HT-29 (cell line): ENCODE measurements at regions not wholly inside any gene's neighbourhood (a gene's known extent, or its start where the extent isn't known, plus 50 kb on each side); places are given as distances from the start of the nearest gene placed in this dataset.
"Not testable (repeated sequence)": the region's sequence is repeated elsewhere in the genome, so short reads cannot be mapped to it uniquely, and the experiment has no call there.

Experiments
- DNase-seq: peaks from one replicate; pipeline ENCODE4 v3.0.0-alpha.2; 2015; ENCODE audit warnings: low spot score

- no peak for DNase-seq
Observed at GRCh38 chr6:51302431-51302830, 483.8 kb downstream of the TFAP2B start.

DNA sequence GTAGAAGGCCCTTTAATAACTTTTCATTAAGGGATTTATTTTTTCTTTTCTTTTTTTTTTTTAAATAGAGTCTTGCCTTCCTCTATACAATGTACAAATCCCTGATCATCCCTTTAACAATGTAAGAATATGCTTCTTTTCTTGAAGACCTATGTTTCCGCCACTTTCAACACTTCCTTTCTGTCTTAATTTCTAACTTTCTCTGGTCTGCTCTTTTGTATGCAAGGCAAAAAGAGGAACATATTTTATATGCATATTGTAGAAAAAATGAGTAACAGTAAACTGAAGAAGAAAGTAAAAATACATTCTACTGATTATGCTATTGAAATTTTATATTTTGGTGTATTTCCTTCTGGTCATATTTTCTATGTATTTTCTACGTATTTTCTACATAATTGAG, 484.7 kb downstream of the TFAP2B start:
- no peak for DNase-seq

DNA sequence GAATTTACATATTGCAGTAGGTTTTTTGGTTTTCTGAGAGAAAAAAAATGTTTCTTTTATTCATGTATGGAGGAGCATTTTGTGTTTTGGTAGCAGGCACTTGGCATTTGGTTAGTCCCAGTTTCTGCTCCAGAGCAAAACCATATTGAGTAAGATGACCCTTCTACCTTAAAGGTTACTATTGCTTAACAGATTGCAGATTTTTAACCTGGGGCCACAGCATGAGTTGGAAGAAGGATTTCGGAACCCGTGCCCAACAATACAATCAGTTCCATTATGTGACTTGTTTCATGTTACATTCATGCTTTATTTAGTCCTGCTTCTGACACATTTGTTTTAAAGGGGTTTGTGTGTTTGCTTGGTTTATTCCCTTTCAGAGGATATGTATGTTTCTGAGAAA, 496.3 kb downstream of the TFAP2B start:
- DNase-seq = no peak

DNA sequence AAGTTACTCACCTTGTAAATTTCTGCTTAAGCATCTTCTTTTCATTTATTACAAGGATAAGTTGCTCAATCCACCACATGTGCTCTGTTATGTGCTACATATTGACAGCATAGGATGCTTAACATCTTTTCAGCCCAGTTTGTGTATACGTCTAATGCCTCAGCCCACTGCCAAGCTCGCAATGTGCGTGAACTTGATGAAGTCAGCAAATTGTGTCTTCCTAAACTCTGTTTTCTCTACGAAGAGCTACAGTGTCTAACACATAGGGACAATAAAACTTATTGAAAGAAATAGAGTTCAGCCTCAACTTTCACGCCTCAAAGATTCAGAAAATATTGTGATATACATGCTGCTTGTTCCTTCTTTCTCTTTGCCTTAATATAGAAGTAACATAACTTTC, 500.0 kb downstream of the TFAP2B start:
- DNase-seq = no peak

- DNase-seq = not testable (repeated sequence)
Observed at GRCh38 chr6:51321477-51321876, 502.8 kb downstream of the TFAP2B start.

- peak; percentile 47 for DNase-seq
Observed at GRCh38 chr6:51322505-51322904, 503.8 kb downstream of the TFAP2B start.

DNA sequence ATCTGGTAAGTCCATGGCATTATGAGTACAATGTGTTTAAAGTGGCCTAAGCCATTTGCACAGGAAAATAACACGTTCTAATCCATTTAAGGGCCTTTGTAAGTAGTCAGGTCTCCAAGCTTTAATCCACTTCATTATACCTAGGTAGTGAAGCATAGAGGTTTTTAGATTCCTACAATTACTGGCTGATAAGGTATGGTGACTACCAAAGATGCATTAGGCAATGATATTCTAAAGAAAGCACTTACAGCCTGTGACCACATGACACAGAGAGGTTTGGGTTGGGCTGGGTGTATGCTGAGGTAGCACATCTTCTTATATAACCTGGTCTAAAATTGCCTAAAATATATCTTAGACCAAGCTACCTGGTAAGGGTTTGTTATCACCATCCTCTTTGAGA, 504.4 kb downstream of the TFAP2B start:
- DNase-seq = no peak

- DNase-seq = no peak
Observed at GRCh38 chr6:51330971-51331370, 512.3 kb downstream of the TFAP2B start.

DNA sequence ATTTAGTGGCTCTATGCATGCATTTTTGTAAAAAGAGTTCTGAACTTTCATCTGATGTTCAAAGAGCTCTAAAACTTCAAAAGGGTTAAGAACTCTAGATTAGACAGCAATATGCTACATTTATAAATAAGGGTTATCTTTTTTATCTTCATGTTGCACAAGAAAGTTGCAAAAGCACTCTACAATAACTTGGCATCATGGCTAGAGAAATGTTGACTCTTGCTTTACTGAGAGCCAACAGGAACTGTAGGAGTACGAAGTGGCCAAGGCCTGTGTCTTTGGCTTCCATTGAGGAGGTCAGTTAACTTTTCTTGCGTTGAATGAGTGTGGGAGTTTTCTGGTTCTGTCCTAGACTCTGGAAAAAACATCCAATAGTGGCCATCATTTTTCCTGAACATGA, 516.9 kb downstream of the TFAP2B start:
- no peak for DNase-seq

DNA sequence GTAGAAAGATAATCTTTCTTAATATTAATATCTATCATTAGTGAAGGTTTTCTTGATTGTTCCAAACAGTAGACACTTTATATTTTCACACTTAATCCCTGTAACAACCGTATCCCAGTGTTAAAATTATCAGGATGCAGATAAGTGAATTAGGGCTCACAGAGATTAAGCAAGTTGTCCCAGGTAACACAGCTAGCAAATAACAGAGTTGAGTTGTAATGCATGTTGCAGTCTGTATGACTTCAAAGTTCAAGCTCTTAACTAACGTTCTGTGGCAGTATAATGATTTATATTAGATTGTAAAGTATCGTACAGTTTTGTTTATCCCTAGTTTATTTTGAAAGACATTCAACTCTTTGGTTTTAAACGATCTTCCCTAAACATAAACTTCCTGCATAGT, 517.5 kb downstream of the TFAP2B start:
- no peak for DNase-seq

GRCh38 chr6:51337277-51337676, 518.6 kb downstream of the TFAP2B start:
- no peak for DNase-seq

GRCh38 chr6:51339108-51339507, 520.4 kb downstream of the TFAP2B start:
- DNase-seq = no peak

DNA sequence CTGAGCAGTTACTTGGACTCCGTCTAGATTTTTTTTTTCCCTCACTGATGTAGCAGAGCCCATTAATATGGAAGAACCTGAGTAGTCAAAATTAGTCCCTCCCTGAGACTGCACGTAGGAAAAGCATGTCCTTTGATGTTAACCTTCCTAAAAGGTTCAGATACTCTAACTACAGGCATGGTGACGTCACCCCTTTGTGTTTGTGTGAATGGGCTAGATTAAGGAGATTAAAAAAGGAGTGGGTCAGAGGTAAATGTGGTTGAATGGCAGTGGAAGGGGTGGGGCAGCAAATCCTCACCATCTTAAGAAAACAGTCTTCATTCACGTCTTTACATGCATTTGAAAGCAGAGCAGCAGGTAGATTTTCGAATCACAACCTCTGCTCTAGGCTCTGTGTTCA, 521.1 kb downstream of the TFAP2B start:
- peak; percentile 64 for DNase-seq

DNA sequence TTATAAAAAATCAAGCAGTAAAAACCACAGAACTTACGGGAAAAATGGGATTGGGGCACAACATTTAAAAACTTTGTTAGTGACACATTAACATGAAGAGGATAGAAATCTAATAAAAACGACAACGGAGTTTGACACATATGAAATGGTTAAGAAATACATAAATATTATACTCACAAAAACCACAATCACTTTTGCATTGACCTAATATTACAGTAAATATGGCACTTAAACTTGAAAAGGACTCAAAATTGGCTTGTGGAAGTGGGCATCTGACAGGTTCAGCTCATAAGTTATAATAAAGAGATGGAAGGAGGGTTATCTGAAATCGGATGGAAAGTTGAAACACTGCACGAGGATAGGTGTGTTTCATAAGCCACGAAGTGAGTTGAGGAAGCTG, 523.7 kb downstream of the TFAP2B start:
- no peak for DNase-seq

GRCh38 chr6:51349857-51350256, 531.2 kb downstream of the TFAP2B start:
- no peak for DNase-seq

DNA sequence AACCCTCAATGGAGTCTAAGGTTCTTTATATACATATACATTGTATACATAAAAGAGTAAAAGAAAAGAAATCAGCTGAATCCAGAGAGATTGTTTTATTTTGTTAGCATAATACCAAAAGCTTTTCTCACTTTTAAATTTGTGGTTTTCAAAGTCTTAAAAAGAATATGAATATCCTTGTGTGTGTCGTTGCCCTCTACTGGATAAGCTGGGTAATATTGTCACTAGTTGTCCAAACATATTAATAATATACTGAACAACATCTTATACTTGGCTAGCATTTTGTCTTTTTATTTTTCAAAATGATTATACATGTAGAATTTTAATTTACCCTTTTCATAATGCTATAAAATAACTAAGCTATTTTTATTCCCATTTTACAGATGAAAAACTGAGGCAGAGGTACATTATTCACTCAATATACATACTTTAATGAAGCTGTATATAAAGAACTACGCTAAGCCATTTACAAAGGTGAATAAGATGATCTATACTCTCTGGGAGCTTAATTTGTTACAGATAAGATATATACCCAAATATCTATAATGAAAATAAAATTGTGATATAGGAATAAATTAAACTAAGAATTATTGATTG, 531.7 kb downstream of the TFAP2B start:
- DNase-seq = peak; percentile 21

- DNase-seq = no peak
Observed at GRCh38 chr6:51352506-51353029, 533.9 kb downstream of the TFAP2B start.

DNA sequence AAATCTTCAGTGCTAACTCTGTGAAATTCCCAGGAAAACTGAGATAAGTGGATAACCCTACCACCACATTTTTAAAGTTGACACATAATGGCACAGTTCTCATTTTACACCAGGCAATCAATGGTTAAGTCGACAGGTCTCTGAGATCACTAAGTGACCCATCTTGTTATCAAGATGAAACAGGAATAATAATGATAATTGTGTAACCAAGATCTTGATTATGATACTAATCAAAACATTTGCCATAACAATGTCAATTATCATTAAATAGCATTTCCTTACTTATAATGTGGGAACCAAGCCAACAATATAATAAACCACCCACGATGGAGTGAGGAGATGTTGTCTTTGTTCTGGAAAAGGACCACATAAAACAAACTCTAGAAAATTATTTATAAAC, 541.6 kb downstream of the TFAP2B start:
- no peak for DNase-seq

DNA sequence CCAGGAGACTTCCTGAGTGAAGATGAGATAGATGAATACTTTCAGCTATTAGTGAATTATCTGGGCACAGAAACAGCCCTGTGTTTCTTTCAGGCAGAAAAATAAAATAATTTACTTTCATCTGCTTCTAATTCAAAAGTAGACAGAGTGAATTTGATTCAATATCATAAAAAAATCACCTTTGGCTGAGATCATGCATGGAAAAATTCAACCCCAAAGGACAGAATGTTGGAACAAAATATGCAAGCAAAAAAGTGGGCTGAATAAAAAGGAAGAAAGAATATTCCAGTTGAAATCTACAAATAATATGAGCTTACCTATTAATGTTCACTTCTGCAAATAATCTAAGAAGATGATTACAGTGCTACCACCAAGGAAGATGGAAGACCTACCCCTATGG, 546.9 kb downstream of the TFAP2B start:
- DNase-seq = no peak

- DNase-seq = no peak
Observed at GRCh38 chr6:51369485-51369884, 550.8 kb downstream of the TFAP2B start.

GRCh38 chr6:51382847-51383246, 564.2 kb downstream of the TFAP2B start:
- no peak for DNase-seq

DNA sequence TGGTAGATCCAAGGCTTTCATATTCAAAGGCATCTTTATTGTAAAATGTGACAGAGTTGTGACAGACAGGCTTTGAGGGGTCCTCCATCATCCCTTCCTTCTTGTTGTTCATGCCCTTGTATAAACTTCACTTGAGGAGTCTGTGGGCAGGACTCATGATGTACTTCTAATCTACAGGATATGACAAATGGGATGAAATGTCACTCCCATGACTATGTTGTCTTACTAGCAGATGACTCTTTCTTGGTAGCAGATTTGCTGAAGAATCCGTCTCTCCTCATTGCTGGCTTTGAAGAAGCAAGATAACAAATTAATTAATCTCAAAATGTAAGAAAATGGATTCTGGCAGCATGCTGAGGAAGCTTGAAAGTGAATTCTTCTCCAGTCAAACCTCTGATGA, 566.1 kb downstream of the TFAP2B start:
- DNase-seq = no peak

DNA sequence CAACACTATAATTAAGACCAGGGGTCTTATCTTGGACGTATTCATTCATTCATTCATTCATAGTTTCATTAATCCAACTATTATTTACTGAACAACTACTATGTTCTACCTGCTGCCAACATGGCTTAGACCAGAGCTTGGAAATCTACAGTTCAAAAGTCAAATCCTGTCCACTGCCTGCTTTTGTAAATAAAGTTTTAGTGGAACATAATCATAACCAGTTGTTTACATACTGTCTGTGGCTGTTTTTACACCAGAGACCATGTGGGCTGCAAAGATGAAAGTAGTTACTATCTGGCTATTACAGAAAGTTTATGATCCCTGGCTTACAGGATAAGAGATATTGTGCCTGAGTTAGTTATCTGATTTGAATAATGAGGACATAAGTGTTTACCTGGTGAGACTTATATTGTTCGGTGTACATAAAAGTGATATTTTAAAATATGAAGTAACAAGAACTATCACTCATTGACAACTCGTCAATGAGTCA, 567.7 kb downstream of the TFAP2B start:
- no peak for DNase-seq

DNA sequence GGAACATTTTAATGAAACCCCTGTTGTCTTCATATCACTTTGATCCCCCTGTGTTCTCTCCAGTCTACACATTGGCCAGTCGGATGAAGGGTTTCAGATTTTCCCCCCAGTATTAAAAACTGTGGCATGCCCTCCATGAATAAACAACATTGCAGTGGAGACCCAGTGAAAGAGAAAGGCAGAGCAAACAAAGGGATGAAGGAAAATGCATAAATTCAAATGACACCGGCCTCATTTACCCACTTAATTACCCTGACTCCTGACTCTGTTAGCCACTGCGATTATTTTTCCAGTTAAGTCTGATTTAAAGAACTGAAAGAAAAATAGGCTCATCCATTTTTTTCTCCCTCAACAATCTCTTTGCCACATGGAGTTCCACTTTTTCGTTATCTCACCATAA, 569.2 kb downstream of the TFAP2B start:
- no peak for DNase-seq
